ENCODE measurements at regions not wholly inside any gene's neighbourhood (a gene's known extent, or its start where the extent isn't known, plus 50 kb on each side); places are given as distances from the start of the nearest gene placed in this dataset.

DNA sequence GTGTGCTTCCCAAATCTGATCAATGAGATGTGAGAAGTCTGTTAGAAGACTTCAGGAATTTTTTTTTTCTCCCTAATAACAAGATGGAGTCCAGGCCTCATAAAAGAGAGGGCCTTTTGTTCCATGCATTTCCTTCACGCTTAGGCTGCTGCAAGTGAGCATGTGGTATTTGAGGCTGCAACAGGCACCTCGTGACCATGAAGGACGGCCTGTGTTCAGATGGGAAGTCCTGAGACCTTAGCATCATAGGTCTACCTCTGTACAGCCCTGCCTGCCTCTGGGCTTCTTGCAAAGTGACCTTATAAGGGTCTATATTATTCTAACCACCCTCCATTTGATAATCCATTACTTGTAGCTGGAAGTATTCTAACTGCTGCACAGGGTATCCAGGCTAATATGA is 86.6 kb downstream of the BOD1 start:
- TF ChIP-seq EP300 (IDR thresholded peaks at IDR 0.05) (no peak), POLR2A (IDR thresholded peaks at IDR 0.05) (no peak)
